Neural cell (in vitro differentiated cells): ENCODE measurements at regions not wholly inside any gene's neighbourhood (a gene's known extent, or its start where the extent isn't known, plus 50 kb on each side); places are given as distances from the start of the nearest gene placed in this dataset.

Experiments
- H2AFZ ChIP-seq: fragments of 200-600, 300-800 bp; sonication (generic), shearing (Covaris generic); 2 replicates; pipeline ENCODE4 v1.6.0; 2014; ENCODE audit warnings: low read depth, mild to moderate bottlenecking, antibody characterized with exemption, low read length, moderate library complexity
- H3F3A ChIP-seq: fragments of 200-600 bp; shearing (Covaris generic); 2 replicates; pipeline ENCODE4 v1.6.1; 2016; ENCODE audit warnings: mild to moderate bottlenecking, moderate library complexity, mixed read lengths, antibody characterized with exemption, low read length; ENCODE audit not compliant: insufficient read depth, poor library complexity, severe bottlenecking
- H3K27ac ChIP-seq: fragments of 200-600, 300-800 bp; sonication (generic), shearing (Covaris generic); 2 replicates; pipeline ENCODE4 v1.5.1; 2014; ENCODE audit warnings: mild to moderate bottlenecking, low read length, moderate library complexity
- H3K27me3 ChIP-seq: fragments of 300-800, 200-600 bp; sonication (generic), shearing (Covaris generic); 2 replicates; pipeline ENCODE4 v1.6.0; 2014; ENCODE audit warnings: mild to moderate bottlenecking, low read depth, low read length, moderate library complexity; ENCODE audit not compliant: insufficient read depth
- H3K36me3 ChIP-seq: fragments of 300-800, 200-600 bp; sonication (generic), shearing (Covaris generic); 2 replicates; pipeline ENCODE4 v1.5.1; 2014; ENCODE audit warnings: mild to moderate bottlenecking, antibody characterized with exemption, low read length, moderate library complexity; ENCODE audit not compliant: insufficient read depth
- H3K4me2 ChIP-seq: fragments of 300-800, 200-600 bp; sonication (generic), shearing (Covaris generic); 2 replicates; pipeline ENCODE4 v1.6.0; 2014; ENCODE audit warnings: mild to moderate bottlenecking, low read length
- H3K4me3 ChIP-seq: fragments of 300-800, 200-600 bp; sonication (generic), shearing (Covaris generic); 2 replicates; pipeline ENCODE4 v1.5.1; 2014; ENCODE audit warnings: mild to moderate bottlenecking, low read length, moderate library complexity
- H3K79me2 ChIP-seq: fragments of 200-600 bp; shearing (Covaris generic); replicated peaks from 2 replicates; pipeline ENCODE4 v1.6.0; 2014; ENCODE audit warnings: mild to moderate bottlenecking, low read length, moderate library complexity; ENCODE audit not compliant: insufficient read depth
- H3K9ac ChIP-seq: fragments of 300-800, 200-600 bp; sonication (generic), shearing (Covaris generic); 2 replicates; pipeline ENCODE4 v1.6.1; 2016; ENCODE audit warnings: mild to moderate bottlenecking, low read length, mixed read lengths
- H3K9me2 ChIP-seq: fragments of 200-600 bp; shearing (Covaris generic); 2 replicates; pipeline ENCODE4 v1.6.1; 2016; ENCODE audit warnings: mild to moderate bottlenecking, low read length, mixed read lengths; ENCODE audit not compliant: insufficient read depth
- H3K9me3 ChIP-seq: fragments of 200-600, 300-800 bp; sonication (generic), shearing (Covaris generic); 2 replicates; pipeline ENCODE4 v1.6.1; 2016; ENCODE audit warnings: mild to moderate bottlenecking, mixed run types, low read length, moderate library complexity, mixed read lengths
- H4K20me1 ChIP-seq: fragments of 200-600 bp; shearing (Covaris generic); 2 replicates; pipeline ENCODE4 v1.6.1; 2016; ENCODE audit warnings: mild to moderate bottlenecking, mixed run types; ENCODE audit not compliant: insufficient read depth
- EP300 ChIP-seq: fragments of 450-650 bp; conservative IDR thresholded peaks from 2 replicates; pipeline ENCODE4 v1.6.1; 2014; ENCODE audit warnings: antibody characterized with exemption, mild to moderate bottlenecking, moderate library complexity; ENCODE audit not compliant: poor library complexity, severe bottlenecking
- EZH2 ChIP-seq: fragments of 200-600, 300-800 bp; shearing (Covaris generic), sonication (generic); IDR thresholded peaks from 2 replicates; pipeline ENCODE4 v1.6.1; 2014; ENCODE audit warnings: antibody characterized with exemption, low read length, borderline replicate concordance, mild to moderate bottlenecking; ENCODE audit not compliant: insufficient read depth, poor library complexity, severe bottlenecking
- MXI1 ChIP-seq: fragments of 450-650 bp; conservative IDR thresholded peaks from 2 replicates; pipeline ENCODE4 v1.6.1; 2014; ENCODE audit warnings: antibody characterized with exemption, mild to moderate bottlenecking; ENCODE audit not compliant: poor library complexity, severe bottlenecking
- POLR2AphosphoS5 ChIP-seq: IDR thresholded peaks from 2 replicates; pipeline ENCODE4 v1.6.1; 2012
- RAD21 ChIP-seq: fragments of 450-650 bp; conservative IDR thresholded peaks from 2 replicates; pipeline ENCODE4 v1.6.1; 2014; ENCODE audit warnings: antibody characterized with exemption, mild to moderate bottlenecking, moderate library complexity
- REST ChIP-seq: IDR thresholded peaks from 2 replicates; pipeline ENCODE4 v1.6.1; 2012; ENCODE audit warnings: borderline replicate concordance
- SMC3 ChIP-seq: fragments of 450-650 bp; conservative IDR thresholded peaks from 2 replicates; pipeline ENCODE4 v1.6.1; 2014; ENCODE audit warnings: antibody characterized with exemption, mild to moderate bottlenecking, moderate library complexity; ENCODE audit not compliant: poor library complexity
- TAF1 ChIP-seq: IDR thresholded peaks from 2 replicates; pipeline ENCODE4 v1.6.1; 2012; ENCODE audit warnings: low read depth
- TF ChIP-seq, protein P1 (sequence below): fragments of 450-650 bp; IDR thresholded peaks from 2 replicates; pipeline ENCODE4 v1.5.1; 2014; ENCODE audit warnings: antibody characterized with exemption, mild to moderate bottlenecking, moderate library complexity; ENCODE audit not compliant: poor library complexity, severe bottlenecking

DNA sequence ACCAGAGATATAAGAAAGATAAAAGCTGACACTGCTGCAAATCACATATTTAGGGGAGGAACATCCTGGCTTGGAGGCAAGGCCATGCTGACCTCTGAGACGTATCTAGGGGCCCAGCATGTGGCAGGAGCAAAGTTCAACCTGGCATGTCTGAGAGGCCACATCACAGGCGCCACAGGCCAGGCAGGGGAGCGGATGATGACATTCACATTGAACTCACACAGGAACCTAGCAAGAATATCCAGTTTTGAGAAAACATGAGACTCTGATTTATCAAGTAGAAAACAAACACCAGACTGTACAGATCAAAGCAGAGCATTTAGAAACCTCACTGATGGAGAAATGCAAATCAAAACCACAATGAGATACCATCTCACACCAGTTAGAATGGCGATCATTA, 64.2 kb upstream of the STK32A start:
- no peak overlapping the region for H3K4me3 ChIP-seq
- no peaks in the 10 kb centered on the region for H3K79me2 ChIP-seq
- H3K36me3 ChIP-seq = no peaks in the 10 kb centered on the region
- no peak overlapping the region for H3K27ac ChIP-seq
- no peak overlapping the region for H3K4me2 ChIP-seq
- no peaks in the 10 kb centered on the region for H3K27me3 ChIP-seq
- TF ChIP-seq SMC3 = no peak
- no peak for TF ChIP-seq REST
- no peak for TF ChIP-seq POLR2AphosphoS5
- no peaks in the 10 kb centered on the region for H3K9me2 ChIP-seq
- H3K9me3 ChIP-seq = no peaks in the 10 kb centered on the region
- H3F3A ChIP-seq = no peaks in the 10 kb centered on the region
- H4K20me1 ChIP-seq = no peaks in the 10 kb centered on the region
- no peak overlapping the region for H3K9ac ChIP-seq
- no peak overlapping the region for H2AFZ ChIP-seq

- Histone ChIP-seq H3K79me2 (no peaks in the 10 kb centered on the region), H3K9me2 (no peaks in the 10 kb centered on the region), H3F3A (no peaks in the 10 kb centered on the region), H3K4me2 (no peak overlapping the region), H3K9me3 (no peaks in the 10 kb centered on the region), H3K27ac (no peak overlapping the region), H4K20me1 (no peaks in the 10 kb centered on the region), H3K9ac (no peak overlapping the region), H3K27me3 (no peaks in the 10 kb centered on the region), H3K4me3 (no peak overlapping the region), H3K36me3 (no peaks in the 10 kb centered on the region), H2AFZ (no peak overlapping the region)
- TF ChIP-seq MXI1 (no peak), SMC3 (no peak), EP300 (no peak)
These were observed 60.1 kb upstream of the STK32A start for GRCh38 chr5:147174671-147175265.

DNA sequence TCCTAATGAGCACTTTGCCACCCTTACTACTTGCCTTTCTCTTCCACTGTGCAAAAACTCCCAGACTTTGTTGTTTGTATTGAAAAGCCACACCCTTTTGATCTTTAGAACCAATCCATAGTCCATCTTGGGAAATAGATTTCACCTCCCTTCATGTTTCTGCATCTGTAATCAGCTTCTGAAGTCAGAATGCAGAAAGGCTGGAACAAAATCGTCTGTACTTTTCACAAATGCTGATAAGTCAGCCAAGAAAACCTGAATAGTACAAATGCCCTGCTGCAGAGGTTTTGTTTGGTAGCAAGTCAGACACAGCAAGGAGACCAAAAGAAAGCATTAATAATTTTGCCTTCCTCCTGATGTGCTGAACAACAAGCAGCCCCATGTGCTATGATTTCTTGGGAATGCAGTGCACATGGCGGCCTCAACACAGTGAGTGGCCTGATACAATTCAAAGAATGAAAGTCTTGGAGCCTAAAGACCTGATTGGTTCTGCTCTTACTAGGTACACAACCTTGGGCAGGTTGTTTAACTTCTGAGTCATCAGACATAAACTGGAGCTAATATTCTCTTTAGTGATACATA, 59.2 kb upstream of the STK32A start:
- H3K79me2 ChIP-seq = no peaks in the 10 kb centered on the region
- H3K27me3 ChIP-seq = no peaks in the 10 kb centered on the region
- no peaks in the 10 kb centered on the region for H3K9me3 ChIP-seq
- no peak overlapping the region for H3K4me3 ChIP-seq
- H3K4me2 ChIP-seq = no peak overlapping the region
- H4K20me1 ChIP-seq = no peaks in the 10 kb centered on the region
- H3K27ac ChIP-seq = no peak overlapping the region
- H2AFZ ChIP-seq = no peak overlapping the region
- no peaks in the 10 kb centered on the region for H3F3A ChIP-seq
- no peak for TF ChIP-seq REST
- TF ChIP-seq RAD21 = no peak
- no peak for TF ChIP-seq SMC3
- no peak for TF ChIP-seq EP300
- no peak for TF ChIP-seq MXI1
- TF ChIP-seq TAF1 = no peak
- TF ChIP-seq, protein P1, sequence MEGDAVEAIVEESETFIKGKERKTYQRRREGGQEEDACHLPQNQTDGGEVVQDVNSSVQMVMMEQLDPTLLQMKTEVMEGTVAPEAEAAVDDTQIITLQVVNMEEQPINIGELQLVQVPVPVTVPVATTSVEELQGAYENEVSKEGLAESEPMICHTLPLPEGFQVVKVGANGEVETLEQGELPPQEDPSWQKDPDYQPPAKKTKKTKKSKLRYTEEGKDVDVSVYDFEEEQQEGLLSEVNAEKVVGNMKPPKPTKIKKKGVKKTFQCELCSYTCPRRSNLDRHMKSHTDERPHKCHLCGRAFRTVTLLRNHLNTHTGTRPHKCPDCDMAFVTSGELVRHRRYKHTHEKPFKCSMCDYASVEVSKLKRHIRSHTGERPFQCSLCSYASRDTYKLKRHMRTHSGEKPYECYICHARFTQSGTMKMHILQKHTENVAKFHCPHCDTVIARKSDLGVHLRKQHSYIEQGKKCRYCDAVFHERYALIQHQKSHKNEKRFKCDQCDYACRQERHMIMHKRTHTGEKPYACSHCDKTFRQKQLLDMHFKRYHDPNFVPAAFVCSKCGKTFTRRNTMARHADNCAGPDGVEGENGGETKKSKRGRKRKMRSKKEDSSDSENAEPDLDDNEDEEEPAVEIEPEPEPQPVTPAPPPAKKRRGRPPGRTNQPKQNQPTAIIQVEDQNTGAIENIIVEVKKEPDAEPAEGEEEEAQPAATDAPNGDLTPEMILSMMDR = no peak
- no peak for TF ChIP-seq POLR2AphosphoS5
- TF ChIP-seq EZH2 = no peak
- no peak overlapping the region for H3K9ac ChIP-seq
- no peaks in the 10 kb centered on the region for H3K36me3 ChIP-seq
- no peaks in the 10 kb centered on the region for H3K9me2 ChIP-seq
